ENCODE measurements at regions not wholly inside any gene's neighbourhood (a gene's known extent, or its start where the extent isn't known, plus 50 kb on each side); places are given as distances from the start of the nearest gene placed in this dataset.
"Not testable (repeated sequence)": the region's sequence is repeated elsewhere in the genome, so short reads cannot be mapped to it uniquely, and the experiment has no call there.

DNA sequence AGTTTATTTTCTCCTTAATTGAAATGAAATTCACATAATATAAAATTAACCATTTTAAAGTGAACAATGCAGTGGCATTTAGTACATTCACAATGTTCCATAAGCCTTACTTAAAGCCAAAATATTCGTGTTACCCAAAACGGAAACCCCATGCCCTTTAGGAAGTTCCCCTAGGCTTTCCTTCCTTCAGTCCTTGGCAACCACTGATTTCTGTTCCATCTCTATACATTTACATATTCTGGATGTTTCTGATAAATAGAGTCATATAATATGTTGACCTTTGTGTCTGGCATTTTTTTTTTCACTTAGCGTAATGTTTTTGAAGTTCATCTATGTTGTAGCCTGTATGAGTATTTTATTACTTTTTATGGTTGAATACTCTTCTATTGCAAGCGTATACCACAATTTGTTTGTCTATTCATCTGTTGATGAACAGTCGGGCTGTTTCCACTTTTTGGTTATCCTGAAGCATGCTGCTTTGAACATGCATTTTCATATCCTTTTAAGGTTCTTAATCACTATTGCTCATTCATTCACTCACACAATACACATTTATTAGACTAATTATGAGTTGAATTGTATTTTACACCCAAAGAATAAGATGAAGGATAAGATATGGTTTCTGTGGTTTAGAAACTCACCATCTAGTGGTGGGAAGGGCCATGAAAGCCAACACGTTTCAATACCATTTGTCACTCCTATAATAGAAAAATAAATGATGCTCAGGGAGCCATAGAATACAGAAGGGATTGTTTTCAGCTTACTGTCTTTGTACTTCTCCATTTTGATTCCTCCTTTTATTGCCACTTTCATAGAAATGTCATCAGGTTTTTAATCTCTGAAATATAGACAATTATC, 408.2 kb upstream of the CBLB start:
- no peak for DNase-seq

DNA sequence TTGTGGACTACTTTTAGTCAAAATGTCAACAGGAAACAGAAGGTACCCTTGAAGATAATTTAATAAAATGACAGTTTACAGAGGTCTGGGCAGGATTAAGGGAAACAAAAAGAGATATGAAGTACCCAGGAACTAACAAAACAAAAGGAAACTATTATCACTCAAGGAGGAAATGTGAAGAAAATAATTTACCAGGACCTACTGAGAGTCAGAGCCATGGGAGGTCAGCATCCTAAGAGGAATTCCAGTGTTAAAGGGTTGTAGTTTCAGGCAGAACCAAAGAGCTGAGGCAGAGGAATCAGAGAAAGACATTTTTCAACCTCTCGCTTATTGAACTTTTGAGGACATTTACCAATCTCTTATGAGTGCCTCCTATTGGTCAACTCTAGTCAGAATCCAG, 408.9 kb upstream of the CBLB start:
- peak; percentile 3 for DNase-seq

GRCh38 chr3:106281221-106281620, 412.4 kb upstream of the CBLB start:
- no peak for DNase-seq

DNA sequence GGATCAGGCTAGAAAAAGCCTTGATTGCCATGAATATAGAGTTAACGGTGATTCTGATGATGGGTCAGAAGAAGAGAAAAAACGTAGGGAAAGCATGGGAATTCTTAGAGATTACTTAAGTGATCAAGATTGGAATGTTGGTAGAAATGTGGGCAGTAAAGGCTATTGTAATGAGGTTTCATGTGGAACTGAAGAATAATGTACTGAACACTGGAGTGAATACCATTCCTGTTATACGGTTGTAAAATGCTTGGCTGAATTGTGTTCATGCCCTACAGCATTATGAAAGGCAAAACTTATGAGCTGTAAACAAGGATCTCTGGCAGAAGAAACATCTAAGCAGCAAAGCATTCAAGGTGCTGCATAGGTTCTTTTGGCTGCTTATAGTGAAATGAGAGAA, 414.1 kb upstream of the CBLB start:
- DNase-seq = no peak

GRCh38 chr3:106288781-106289180, 420.0 kb upstream of the CBLB start:
- DNase-seq = no peak

DNA sequence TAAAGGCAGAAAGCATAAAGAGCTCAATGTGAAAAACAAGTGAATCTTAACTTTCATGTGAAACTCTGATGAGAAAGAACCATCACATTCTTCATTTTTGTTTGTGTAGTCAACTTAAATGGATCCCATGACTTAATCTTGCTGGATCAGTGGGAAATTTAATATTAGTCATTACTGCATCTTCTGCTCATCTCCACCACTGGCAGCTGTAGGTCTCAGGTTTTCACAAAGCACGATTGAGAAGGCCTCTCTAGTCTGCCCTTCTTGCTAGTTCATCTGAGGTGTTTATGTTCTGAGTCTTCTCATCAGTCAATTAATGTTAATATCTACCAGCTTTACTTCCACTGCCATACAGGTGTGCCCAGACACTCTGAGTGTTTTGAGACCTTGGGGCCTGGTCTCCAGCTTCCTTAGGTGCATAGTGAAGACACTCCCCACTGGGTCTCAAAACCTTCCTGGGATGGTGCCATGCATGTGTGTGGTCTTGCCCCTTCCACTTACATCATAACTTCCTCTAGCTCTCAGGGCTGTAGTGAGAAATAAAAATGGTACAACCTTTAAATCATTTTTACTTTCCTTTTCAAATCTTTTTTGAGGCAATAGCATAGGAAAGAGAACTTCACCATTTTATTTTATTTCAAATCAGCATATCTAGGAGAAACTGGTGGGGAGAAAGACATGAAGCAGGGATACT, 421.6 kb upstream of the CBLB start:
- no peak for DNase-seq

GRCh38 chr3:106293161-106293560, 424.3 kb upstream of the CBLB start:
- no peak for DNase-seq

GRCh38 chr3:106294121-106294520, 425.3 kb upstream of the CBLB start:
- no peak for DNase-seq

- no peak for DNase-seq
These were observed 427.2 kb upstream of the CBLB start for GRCh38 chr3:106296062-106296461.

- DNase-seq = no peak
These were observed 430.7 kb upstream of the CBLB start for GRCh38 chr3:106299300-106300098.

GRCh38 chr3:106302451-106303221, 433.8 kb upstream of the CBLB start:
- DNase-seq = no peak

DNA sequence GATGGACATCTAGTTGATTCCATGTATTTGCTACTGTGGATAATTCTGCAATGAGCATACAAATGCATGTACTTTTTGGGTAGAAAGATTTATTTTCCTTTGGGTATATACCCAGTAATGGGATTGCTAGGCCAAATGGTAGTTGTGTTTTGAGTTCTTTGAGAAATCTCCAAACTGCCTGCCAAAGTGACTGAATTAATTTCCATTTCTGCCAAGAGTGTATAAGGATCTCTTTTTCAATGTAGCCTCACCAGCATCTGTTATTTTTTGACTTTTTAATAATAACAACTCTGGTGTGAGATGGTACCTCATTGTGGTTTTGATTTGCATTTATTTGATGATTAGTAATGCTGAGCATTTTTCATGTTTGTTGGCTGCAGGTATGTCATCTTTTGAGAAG, 435.0 kb upstream of the CBLB start:
- DNase-seq = no peak

- no peak for DNase-seq
These were observed 436.3 kb upstream of the CBLB start for GRCh38 chr3:106305127-106305526.

- DNase-seq = no peak
These were observed 437.1 kb upstream of the CBLB start for GRCh38 chr3:106305882-106306435.

DNA sequence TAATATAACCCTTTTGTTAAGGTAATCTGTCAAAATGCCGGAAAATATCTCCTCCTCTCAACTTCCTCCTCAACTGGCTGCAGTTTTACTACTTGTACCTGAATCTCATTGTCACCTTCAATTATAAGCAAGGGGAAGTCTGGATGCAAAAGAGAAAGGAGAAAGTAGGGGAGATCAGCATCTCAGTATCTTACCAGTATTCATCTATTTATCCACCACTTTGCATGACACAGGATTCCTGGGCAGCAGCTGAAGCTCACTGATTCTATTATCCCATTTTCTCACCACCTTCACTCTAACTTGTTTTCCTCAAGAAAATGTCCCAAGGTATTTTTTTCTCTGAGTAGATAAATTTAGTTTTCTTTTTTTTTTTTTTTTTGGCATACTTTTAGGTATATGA, 440.5 kb upstream of the CBLB start:
- no peak for DNase-seq

- not testable (repeated sequence) for DNase-seq
These were observed 441.0 kb upstream of the CBLB start for GRCh38 chr3:106309798-106310197.

GRCh38 chr3:106317141-106318055, 448.6 kb upstream of the CBLB start:
- no peak for DNase-seq

- not testable (repeated sequence) for DNase-seq
These were observed 452.6 kb upstream of the CBLB start for GRCh38 chr3:106321438-106321837.

- no peak for DNase-seq
These were observed 454.8 kb upstream of the CBLB start for GRCh38 chr3:106323586-106323985.

DNA sequence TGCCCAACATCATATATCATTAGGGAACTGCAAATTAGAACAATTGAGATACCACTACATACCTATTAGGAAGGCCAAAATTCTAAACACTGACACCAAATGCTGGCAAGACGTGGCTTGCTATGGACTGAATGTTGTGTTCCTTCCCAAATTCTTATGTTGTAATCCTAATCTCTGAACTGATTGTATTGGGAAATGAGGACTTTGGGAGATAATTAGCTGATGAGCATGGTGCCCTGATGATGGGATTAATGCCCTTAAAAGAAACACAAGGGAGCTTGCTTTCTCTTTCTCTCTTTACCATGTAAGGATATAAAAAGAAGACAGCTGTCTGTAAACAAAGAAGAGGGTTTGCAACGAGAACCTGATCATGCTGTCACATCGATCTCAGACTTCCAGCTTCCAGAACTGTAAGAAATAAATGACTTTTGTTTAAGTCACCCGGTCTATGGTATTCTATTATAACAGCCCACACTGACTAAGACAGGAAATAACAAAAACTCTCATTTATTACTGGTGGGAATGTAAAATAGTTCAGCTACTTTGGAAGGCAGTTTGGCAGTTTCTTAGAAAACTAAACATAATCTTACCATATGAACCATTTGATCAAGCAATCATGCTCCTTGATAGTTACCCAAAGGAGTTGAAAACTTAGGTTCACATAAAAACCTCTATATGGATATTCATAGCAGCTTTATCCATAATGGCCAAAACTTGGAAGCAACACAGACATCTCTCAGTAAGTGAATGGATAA, 458.3 kb upstream of the CBLB start:
- no peak for DNase-seq

- no peak for DNase-seq
These were observed 458.8 kb upstream of the CBLB start for GRCh38 chr3:106327696-106328025.

Measured in COR-L47 (cell line).